ENCODE measurements at regions not wholly inside any gene's neighbourhood (a gene's known extent, or its start where the extent isn't known, plus 50 kb on each side); places are given as distances from the start of the nearest gene placed in this dataset.
"Not testable (repeated sequence)": the region's sequence is repeated elsewhere in the genome, so short reads cannot be mapped to it uniquely, and the experiment has no call there.

DNA sequence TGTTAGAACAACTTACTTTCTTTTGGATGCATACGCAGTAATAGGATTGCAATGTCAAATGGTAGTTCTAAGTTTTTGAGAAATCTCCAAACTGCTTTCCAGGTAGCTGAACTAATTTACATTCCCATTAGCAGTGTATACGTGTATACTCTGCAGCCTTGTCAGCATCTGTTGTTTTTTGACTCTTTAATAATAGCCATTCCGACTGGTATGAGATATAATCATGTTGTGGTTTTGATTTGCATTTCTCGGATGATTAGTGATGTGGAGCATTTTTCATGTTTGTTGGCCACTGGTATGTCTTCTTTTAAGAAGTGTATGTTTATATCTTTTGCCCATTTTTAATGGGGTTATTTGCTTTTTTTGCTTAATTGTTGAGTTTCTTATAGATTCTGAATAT lies 76.9 kb upstream of the HNRNPA1L2 start:
- not testable (repeated sequence) for FAIRE-seq; DNase-seq (ENCODE audit: insufficient read length)

GRCh38 chr13:52569904-52570602 lies 72.2 kb upstream of the HNRNPA1L2 start:
- peak; percentile 89 for FAIRE-seq
- not testable (repeated sequence) for DNase-seq (ENCODE audit: insufficient read length)

DNA sequence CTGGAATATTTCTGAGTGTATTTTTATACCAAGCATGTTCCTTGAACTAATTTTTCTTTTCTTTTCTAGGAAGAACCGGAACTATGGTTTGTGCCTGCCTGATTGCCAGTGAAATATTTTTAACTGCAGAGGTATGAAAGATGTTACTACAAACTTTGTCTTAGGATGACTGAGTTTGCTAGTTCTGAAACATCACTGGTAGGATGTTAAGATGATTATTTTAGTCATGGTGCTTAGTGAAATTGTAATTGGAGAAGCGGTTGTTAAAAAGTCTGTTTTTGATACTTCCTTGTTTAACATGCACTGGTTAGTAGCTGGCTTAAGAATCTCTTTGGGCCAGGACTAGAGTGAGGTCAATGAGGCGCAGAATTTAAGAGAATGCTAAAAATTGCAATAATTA lies 71.1 kb upstream of the HNRNPA1L2 start:
- FAIRE-seq; DNase-seq (ENCODE audit: insufficient read length): not testable (repeated sequence)

DNA sequence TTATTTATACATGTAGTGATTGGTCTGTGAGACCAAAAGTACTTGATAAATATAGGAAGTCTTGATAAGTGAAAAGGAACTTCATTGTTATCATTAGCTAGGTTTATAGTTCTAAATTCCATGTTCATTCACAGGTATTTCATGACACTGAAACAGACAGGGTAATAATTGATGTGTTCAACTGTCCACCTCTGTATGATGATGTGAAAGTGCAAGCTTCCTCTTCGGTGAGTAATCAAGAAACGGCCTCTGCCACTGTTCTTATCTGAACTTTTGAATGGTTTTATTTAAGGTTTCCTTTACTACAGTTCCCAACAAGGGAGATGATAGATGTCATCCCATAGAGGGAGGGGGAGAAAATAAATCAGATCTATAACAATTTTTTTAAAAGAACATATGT lies 59.3 kb upstream of the HNRNPA1L2 start:
- FAIRE-seq: peak; percentile 81
- not testable (repeated sequence) for DNase-seq (ENCODE audit: insufficient read length)
